ENCODE measurements at regions not wholly inside any gene's neighbourhood (a gene's known extent, or its start where the extent isn't known, plus 50 kb on each side); places are given as distances from the start of the nearest gene placed in this dataset.

DNA sequence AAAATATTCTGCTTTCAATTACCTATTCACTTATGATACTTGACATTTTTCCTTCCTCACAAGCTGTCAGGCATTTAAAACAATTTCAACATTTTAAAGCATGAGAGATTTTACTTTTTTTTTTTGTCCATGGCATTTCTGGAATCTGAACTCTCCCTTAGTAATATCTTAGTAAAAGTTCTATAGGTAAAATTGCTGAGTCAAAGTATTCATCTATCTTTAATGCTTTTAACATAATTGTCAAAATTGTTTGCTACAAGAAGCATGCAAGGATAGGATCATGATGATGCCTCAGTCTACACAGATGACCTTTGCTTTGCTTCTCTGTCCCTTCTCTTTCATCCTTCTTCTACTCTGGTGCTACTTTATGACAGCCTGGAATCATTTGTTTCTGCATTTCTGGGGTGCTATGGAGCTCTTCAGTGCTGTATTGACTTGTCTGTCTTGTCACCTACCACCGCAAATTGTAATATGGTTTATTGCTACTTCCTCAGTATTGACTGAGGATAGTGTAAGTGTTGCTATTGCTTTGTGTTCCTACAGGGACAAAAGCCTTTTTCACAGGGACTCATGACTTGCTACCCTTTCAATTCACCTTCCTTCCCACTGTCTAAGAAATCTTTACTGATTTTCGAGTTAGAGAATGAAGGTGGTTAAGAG lies 589.8 kb upstream of the ATP2B1 start:
- no peak for TF ChIP-seq POLR2A (IDR thresholded peaks at IDR 0.05)
- TF ChIP-seq, protein P1, sequence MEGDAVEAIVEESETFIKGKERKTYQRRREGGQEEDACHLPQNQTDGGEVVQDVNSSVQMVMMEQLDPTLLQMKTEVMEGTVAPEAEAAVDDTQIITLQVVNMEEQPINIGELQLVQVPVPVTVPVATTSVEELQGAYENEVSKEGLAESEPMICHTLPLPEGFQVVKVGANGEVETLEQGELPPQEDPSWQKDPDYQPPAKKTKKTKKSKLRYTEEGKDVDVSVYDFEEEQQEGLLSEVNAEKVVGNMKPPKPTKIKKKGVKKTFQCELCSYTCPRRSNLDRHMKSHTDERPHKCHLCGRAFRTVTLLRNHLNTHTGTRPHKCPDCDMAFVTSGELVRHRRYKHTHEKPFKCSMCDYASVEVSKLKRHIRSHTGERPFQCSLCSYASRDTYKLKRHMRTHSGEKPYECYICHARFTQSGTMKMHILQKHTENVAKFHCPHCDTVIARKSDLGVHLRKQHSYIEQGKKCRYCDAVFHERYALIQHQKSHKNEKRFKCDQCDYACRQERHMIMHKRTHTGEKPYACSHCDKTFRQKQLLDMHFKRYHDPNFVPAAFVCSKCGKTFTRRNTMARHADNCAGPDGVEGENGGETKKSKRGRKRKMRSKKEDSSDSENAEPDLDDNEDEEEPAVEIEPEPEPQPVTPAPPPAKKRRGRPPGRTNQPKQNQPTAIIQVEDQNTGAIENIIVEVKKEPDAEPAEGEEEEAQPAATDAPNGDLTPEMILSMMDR (IDR thresholded peaks at IDR 0.05) = no peak

Data from thyroid gland (tissue), 4 donors.